ENCODE measurements at regions not wholly inside any gene's neighbourhood (a gene's known extent, or its start where the extent isn't known, plus 50 kb on each side); places are given as distances from the start of the nearest gene placed in this dataset.

GRCh38 chr4:27568236-27568951 is 707.8 kb downstream of the STIM2 start:
- in situ Hi-C loops (cut with HindIII; ENCODE audit: low sequenced_read_pairs): no loop called here
- H3K4me3 ChIP-seq (ENCODE audit: low read depth, low read length): no peak overlapping the region
- TF ChIP-seq CTCF (IDR thresholded peaks at IDR 0.05; ENCODE audit: low read depth, low read length, missing control alignments): no peak
- DNase-seq (ENCODE audit: low read depth): no peak

- no peak for DNase-seq (ENCODE audit: low read depth)
- in situ Hi-C loops (cut with HindIII; ENCODE audit: low sequenced_read_pairs): no loop called here
- H3K4me3 ChIP-seq (ENCODE audit: low read depth, low read length): no peak overlapping the region
- TF ChIP-seq CTCF (IDR thresholded peaks at IDR 0.05; ENCODE audit: low read depth, low read length, missing control alignments): no peak
Observed at GRCh38 chr4:27568952-27569319, 708.3 kb downstream of the STIM2 start.

GRCh38 chr4:27574743-27575142 is 714.1 kb downstream of the STIM2 start:
- no peak for TF ChIP-seq CTCF (IDR thresholded peaks at IDR 0.05; ENCODE audit: low read depth, low read length, missing control alignments)
- in situ Hi-C loops (cut with HindIII; ENCODE audit: low sequenced_read_pairs): no loop called here
- DNase-seq (ENCODE audit: low read depth): no peak
- H3K4me3 ChIP-seq (ENCODE audit: low read depth, low read length): no peak overlapping the region

- no peak overlapping the region for H3K4me3 ChIP-seq (ENCODE audit: low read depth, low read length)
- no peak for TF ChIP-seq CTCF (IDR thresholded peaks at IDR 0.05; ENCODE audit: low read depth, low read length, missing control alignments)
- no peak for DNase-seq (ENCODE audit: low read depth)
- in situ Hi-C loops (cut with HindIII; ENCODE audit: low sequenced_read_pairs): no loop called here
Observed at GRCh38 chr4:27577951-27578350, 717.3 kb downstream of the STIM2 start.

GRCh38 chr4:27592738-27593137 is 732.1 kb downstream of the STIM2 start:
- H3K4me3 ChIP-seq (ENCODE audit: low read depth, low read length): no peak overlapping the region
- no peak for TF ChIP-seq CTCF (IDR thresholded peaks at IDR 0.05; ENCODE audit: low read depth, low read length, missing control alignments)
- in situ Hi-C loops (cut with HindIII; ENCODE audit: low sequenced_read_pairs): no loop called here
- DNase-seq (ENCODE audit: low read depth): no peak

- TF ChIP-seq CTCF (IDR thresholded peaks at IDR 0.05; ENCODE audit: low read depth, low read length, missing control alignments): no peak
- H3K4me3 ChIP-seq (ENCODE audit: low read depth, low read length): no peak overlapping the region
- no peak for DNase-seq (ENCODE audit: low read depth)
- in situ Hi-C loops (cut with HindIII; ENCODE audit: low sequenced_read_pairs): no loop called here
Observed at GRCh38 chr4:27594922-27595321, 734.3 kb downstream of the STIM2 start.

Data from astrocyte of the cerebellum (primary cell).